HepG2 (cell line): ENCODE measurements at regions not wholly inside any gene's neighbourhood (a gene's known extent, or its start where the extent isn't known, plus 50 kb on each side); places are given as distances from the start of the nearest gene placed in this dataset.

ENCODE experiments used
- ATAC-seq: fragments of 200-7000 bp; cut with Tn5 transposase; 3 replicates; pipeline ENCODE4 v1.9.1; 2020; ENCODE audit warnings: mild to moderate bottlenecking, moderate library complexity
- BruUV-seq: library from RNA; stranded (reverse); fragments of 400-500 nt; replicated peaks from 2 replicates; lab custom pipeline; 2021; lab: Mats Ljungman, UMichigan
- CTCF ChIA-PET: fragments of 300-600 bp; formaldehyde crosslinking; extraction: SDS; loops from one replicate; lab custom pipeline; 2021; ENCODE audit warnings: low total read pairs, inconsistent platforms, low intra/inter-chr PET ratio; lab: Yijun Ruan, JAX
- POLR2A ChIA-PET: fragments of 350-600 bp; sonication (Branson Sonifier 250); formaldehyde crosslinking; loops from one replicate; lab custom pipeline; 2020; ENCODE audit warnings: antibody characterized with exemption, inconsistent platforms; lab: Yijun Ruan, JAX
- DNase-seq: peaks from one replicate; pipeline ENCODE4 v3.0.0-alpha.2; 2015; ENCODE audit warnings: low spot score
- FAIRE-seq: peaks from 3 replicates; lab custom pipeline; 2011; peaks lifted over from hg19 to GRCh38; lab: Jason Lieb, UNC
- H2AFZ ChIP-seq: one replicate; pipeline ENCODE4 v1.6.1; 2011; ENCODE audit warnings: low read length, inconsistent platforms
- H3K27ac ChIP-seq: fragments of 300-600 bp; 3 replicates; pipeline ENCODE4 v1.8.0; 2011; ENCODE audit warnings: mixed run types, mild to moderate bottlenecking, mixed read lengths, low read length, inconsistent platforms; ENCODE audit not compliant: insufficient read depth; ENCODE audit errors: extremely low read length
- H3K27me3 ChIP-seq, 2 experiments: fragments of 200-600 bp in 1 of 2; 2 replicates in 1 of 2; 3 replicates in 1 of 2; pipeline versions ENCODE4 v1.6.0 to v1.8.0; 2011; ENCODE audit warnings: low read length in 2 of 2, mild to moderate bottlenecking in 2 of 2, moderate library complexity in 2 of 2, inconsistent platforms in 1 of 2; ENCODE audit not compliant: insufficient read depth in 2 of 2, control insufficient read depth in 1 of 2
- H3K36me3 ChIP-seq, 2 experiments: fragments of 200-600 bp in 1 of 2; replicated peaks in 1 of 2; 2 replicates in 1 of 2; 3 replicates in 1 of 2; pipeline versions ENCODE4 v1.5.1 to v1.8.0; 2011; ENCODE audit warnings: low read length in 2 of 2, inconsistent platforms in 1 of 2; ENCODE audit not compliant: insufficient read depth in 2 of 2, control insufficient read depth in 1 of 2
- H3K4me1 ChIP-seq: 2 replicates; pipeline ENCODE4 v1.5.1; 2012; ENCODE audit warnings: low read length, inconsistent platforms; ENCODE audit not compliant: insufficient read depth
- H3K4me2 ChIP-seq: 2 replicates; pipeline ENCODE4 v1.6.0; 2011; ENCODE audit warnings: low read depth, low read length, inconsistent platforms
- H3K4me3 ChIP-seq, 3 experiments: fragments of 200-600 bp in 1 of 3; sonication (generic), shearing (Covaris generic) in 1 of 3; replicated peaks in 1 of 3; 2 replicates each; pipeline ENCODE4 v1.5.1; 2011 to 2016; ENCODE audit warnings: low read length in 3 of 3, inconsistent platforms in 2 of 3, low read depth in 2 of 3, mild to moderate bottlenecking in 2 of 3, control low read depth in 1 of 3, mixed read lengths in 1 of 3; ENCODE audit not compliant: insufficient read depth in 1 of 3
- H3K79me2 ChIP-seq: one replicate; pipeline ENCODE4 v1.6.1; 2011; ENCODE audit warnings: low read length, inconsistent platforms; ENCODE audit not compliant: insufficient read depth
- H3K9ac ChIP-seq: 2 replicates; pipeline ENCODE4 v1.6.0; 2011; ENCODE audit warnings: mild to moderate bottlenecking, low read depth, low read length, inconsistent platforms; ENCODE audit not compliant: insufficient read depth
- H3K9me3 ChIP-seq: 2 replicates; pipeline ENCODE4 v1.5.1; 2012; ENCODE audit warnings: mild to moderate bottlenecking, low read length
- H4K20me1 ChIP-seq: 2 replicates; pipeline ENCODE4 v1.6.0; 2011; ENCODE audit warnings: inconsistent platforms, mild to moderate bottlenecking, low read length, moderate library complexity; ENCODE audit not compliant: insufficient read depth
- AGO1 ChIP-seq: fragments of 200-400 bp; formaldehyde crosslinking; IDR thresholded peaks from 2 replicates; pipeline ENCODE4 v1.6.1; 2017; ENCODE audit warnings: mild to moderate bottlenecking, low read depth, low read length, moderate library complexity; ENCODE audit not compliant: poor library complexity, severe bottlenecking
- CENPT ChIP-seq: sonication (generic); formaldehyde crosslinking; IDR thresholded peaks from 2 replicates; pipeline ENCODE4 v1.8.0; 2022; ENCODE audit warnings: low read depth, mild to moderate bottlenecking, moderate library complexity, missing genetic modification reagents
- DBP ChIP-seq: sonication (generic); formaldehyde crosslinking; IDR thresholded peaks from 2 replicates; pipeline ENCODE4 v1.4.0; 2020; ENCODE audit warnings: missing genetic modification reagents; ENCODE audit errors: not compliant biosample characterization
- FOXM1 ChIP-seq: sonication (generic); formaldehyde crosslinking; IDR thresholded peaks from 2 replicates; pipeline ENCODE4 v1.5.0; 2020; ENCODE audit warnings: missing genetic modification reagents
- GABPB1 ChIP-seq: IDR thresholded peaks from 2 replicates; pipeline ENCODE4 v1.6.1; 2016; ENCODE audit warnings: mild to moderate bottlenecking, missing genetic modification reagents, moderate library complexity, missing compliant biosample characterization
- GZF1 ChIP-seq: sonication (generic); formaldehyde crosslinking; IDR thresholded peaks from 2 replicates; pipeline ENCODE4 v1.5.1; 2020; ENCODE audit warnings: mild to moderate bottlenecking, missing genetic modification reagents
- HDAC1 ChIP-seq: sonication (generic); formaldehyde crosslinking; IDR thresholded peaks from 2 replicates; pipeline ENCODE4 v1.5.1; 2020; ENCODE audit warnings: mild to moderate bottlenecking, missing genetic modification reagents
- POLR2A ChIP-seq, 2 experiments: IDR thresholded peaks; 2 replicates each; pipeline ENCODE4 v1.6.1; 2011; ENCODE audit warnings: low read depth in 2 of 2, low read length in 2 of 2, mild to moderate bottlenecking in 1 of 2, moderate library complexity in 1 of 2; ENCODE audit not compliant: insufficient read depth in 1 of 2
- SNAPC2 ChIP-seq: sonication (generic); formaldehyde crosslinking; IDR thresholded peaks from 2 replicates; pipeline ENCODE4 v1.8.1; 2022; ENCODE audit warnings: mild to moderate bottlenecking, missing genetic modification reagents
- ZBTB20 ChIP-seq: sonication (generic); formaldehyde crosslinking; IDR thresholded peaks from 2 replicates; pipeline ENCODE4 v1.8.1; 2023; ENCODE audit warnings: missing genetic modification reagents, low read depth, mild to moderate bottlenecking, borderline replicate concordance
- ZBTB46 ChIP-seq: sonication (generic); formaldehyde crosslinking; IDR thresholded peaks from 2 replicates; pipeline ENCODE4 v1.4.0; 2020; ENCODE audit warnings: mild to moderate bottlenecking, missing genetic modification reagents, borderline replicate concordance
- ZGPAT ChIP-seq: IDR thresholded peaks from 2 replicates; pipeline ENCODE4 v1.6.1; 2016; ENCODE audit warnings: mild to moderate bottlenecking
- ZKSCAN8 ChIP-seq: IDR thresholded peaks from 2 replicates; pipeline ENCODE4 v1.6.1; 2016; ENCODE audit warnings: borderline replicate concordance, missing genetic modification reagents, missing compliant biosample characterization
- ZNF280B ChIP-seq: sonication (generic); formaldehyde crosslinking; IDR thresholded peaks from 2 replicates; pipeline ENCODE4 v1.5.0; 2020; ENCODE audit warnings: missing genetic modification reagents, mild to moderate bottlenecking, borderline replicate concordance
- ZNF292 ChIP-seq: sonication (generic); formaldehyde crosslinking; IDR thresholded peaks from 2 replicates; pipeline ENCODE4 v1.8.1; 2022; ENCODE audit warnings: mild to moderate bottlenecking, low read depth, missing genetic modification reagents, borderline replicate concordance
- ZNF577 ChIP-seq: sonication (generic); formaldehyde crosslinking; IDR thresholded peaks from 2 replicates; pipeline ENCODE4 v1.4.0; 2020; ENCODE audit warnings: mild to moderate bottlenecking, low read depth, missing genetic modification reagents, borderline replicate concordance
- in situ Hi-C: cut with HindIII; loops from 2 replicates; pipeline ENCODE4 v1.10.0; 2017; ENCODE audit warnings: low pct_unique_long_range_greater_than_20kb; ENCODE audit not compliant: extremely low pct_ligation_motif_present
- intact Hi-C: fragments of 100-400 bp; cut with micrococcal nuclease; formaldehyde crosslinking; loops from one replicate; pipeline ENCODE4 v1.10.0; 2022; ENCODE audit not compliant: unreplicated experiment

- H3K79me2 ChIP-seq, result no peaks in the 10 kb centered on the region
- CTCF ChIA-PET, result no interaction called here
- H3K36me3 ChIP-seq, result no peaks in the 10 kb centered on the region
- ATAC-seq (no peak), FAIRE-seq (no peak), DNase-seq (no peak)
- no peaks in the 10 kb centered on the region for H3K9me3 ChIP-seq
- H3K27ac ChIP-seq, result no peak overlapping the region
- POLR2A ChIA-PET, result no interaction called here
- peaks cover 0 to 5% of the 10 kb centered on the region in 2 experiments; a peak in 2 of 5 replicates for H3K27me3 ChIP-seq
- TF ChIP-seq ZKSCAN8 (no peak), ZNF577 (no peak), GABPB1 (CRISPR knock-in tag) (no peak), CENPT (CRISPR knock-in tag) (no peak), ZNF292 (CRISPR knock-in tag) (no peak), POLR2A (IDR thresholded peaks at IDR 0.05; ENCODE audit: insufficient read depth in 1 of 2, low read depth in 2 of 2, low read length in 2 of 2) (no peak), GZF1 (CRISPR knock-in tag) (no peak), AGO1 (no peak), ZNF280B (CRISPR knock-in tag) (no peak), HDAC1 (CRISPR knock-in tag) (no peak), SNAPC2 (no peak), ZBTB20 (CRISPR knock-in tag) (no peak), ZGPAT (CRISPR knock-in tag) (no peak), DBP (CRISPR knock-in tag) (no peak), FOXM1 (no peak), ZBTB46 (CRISPR knock-in tag) (no peak)
- H3K4me3 ChIP-seq, result no peak overlapping the region
- intact Hi-C loops (no loop called here), in situ Hi-C loops (no loop called here)
- H3K4me2 ChIP-seq, result no peak overlapping the region
- BruUV-seq, result no TSS peak
- H3K4me1 ChIP-seq, result no peaks in the 10 kb centered on the region
- H4K20me1 ChIP-seq, result no peaks in the 10 kb centered on the region
- H3K9ac ChIP-seq, result no peak overlapping the region
- no peak overlapping the region for H2AFZ ChIP-seq
Observed at GRCh38 chr4:145406970-145407369, 74.7 kb upstream of the SMAD1 start.
